VCaP (cell line): ENCODE measurements at regions not wholly inside any gene's neighbourhood (a gene's known extent, or its start where the extent isn't known, plus 50 kb on each side); places are given as distances from the start of the nearest gene placed in this dataset.

Source experiments
- H3K27ac ChIP-seq: fragments of 450-650 bp; 2 replicates; pipeline ENCODE4 v1.5.1; 2017
- TF ChIP-seq, protein P1 (sequence below): fragments of 450-650 bp; conservative IDR thresholded peaks from 2 replicates; pipeline ENCODE4 v1.5.1; 2017; ENCODE audit warnings: mild to moderate bottlenecking, moderate library complexity

DNA sequence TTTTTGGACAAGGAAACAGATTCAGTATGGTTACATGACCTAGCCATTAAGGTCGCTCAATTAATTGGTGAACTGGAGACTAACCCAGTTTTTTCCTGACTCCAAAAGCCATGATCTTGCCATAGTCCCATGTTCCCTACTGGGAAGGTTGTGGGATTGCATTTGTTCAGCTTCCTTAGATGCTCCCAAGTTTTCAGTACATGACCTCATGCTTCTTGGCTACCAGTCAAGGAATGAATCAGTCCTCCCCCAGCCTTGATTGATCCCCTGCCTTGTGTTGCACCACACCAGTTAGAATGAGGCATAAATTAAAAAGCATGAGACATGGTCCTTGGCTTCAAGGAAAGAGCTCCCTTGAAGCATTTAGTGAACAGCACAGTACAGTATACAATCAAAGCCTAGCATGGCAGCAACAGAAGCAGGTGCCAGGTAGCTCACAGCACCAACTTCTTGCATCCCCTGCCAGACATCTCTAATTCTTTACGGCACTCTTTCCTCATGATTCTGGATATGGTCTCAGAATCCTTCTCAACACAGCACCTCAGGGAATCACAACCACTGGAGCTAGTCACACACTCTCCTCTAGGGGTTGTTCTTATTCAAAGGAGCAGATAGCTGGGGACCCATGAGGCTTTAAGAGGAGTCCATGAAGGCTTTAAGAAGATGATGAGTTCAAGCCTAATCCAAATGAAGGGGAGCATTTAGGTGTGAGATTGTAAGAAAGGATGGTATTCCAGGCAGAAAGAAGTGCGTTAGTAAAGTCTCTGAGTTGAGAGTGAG lies 295.5 kb upstream of the CLINT1 start:
- TF ChIP-seq, protein P1, sequence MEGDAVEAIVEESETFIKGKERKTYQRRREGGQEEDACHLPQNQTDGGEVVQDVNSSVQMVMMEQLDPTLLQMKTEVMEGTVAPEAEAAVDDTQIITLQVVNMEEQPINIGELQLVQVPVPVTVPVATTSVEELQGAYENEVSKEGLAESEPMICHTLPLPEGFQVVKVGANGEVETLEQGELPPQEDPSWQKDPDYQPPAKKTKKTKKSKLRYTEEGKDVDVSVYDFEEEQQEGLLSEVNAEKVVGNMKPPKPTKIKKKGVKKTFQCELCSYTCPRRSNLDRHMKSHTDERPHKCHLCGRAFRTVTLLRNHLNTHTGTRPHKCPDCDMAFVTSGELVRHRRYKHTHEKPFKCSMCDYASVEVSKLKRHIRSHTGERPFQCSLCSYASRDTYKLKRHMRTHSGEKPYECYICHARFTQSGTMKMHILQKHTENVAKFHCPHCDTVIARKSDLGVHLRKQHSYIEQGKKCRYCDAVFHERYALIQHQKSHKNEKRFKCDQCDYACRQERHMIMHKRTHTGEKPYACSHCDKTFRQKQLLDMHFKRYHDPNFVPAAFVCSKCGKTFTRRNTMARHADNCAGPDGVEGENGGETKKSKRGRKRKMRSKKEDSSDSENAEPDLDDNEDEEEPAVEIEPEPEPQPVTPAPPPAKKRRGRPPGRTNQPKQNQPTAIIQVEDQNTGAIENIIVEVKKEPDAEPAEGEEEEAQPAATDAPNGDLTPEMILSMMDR, result no peak
- H3K27ac ChIP-seq, result peak overlapping the region; percentile 56

DNA sequence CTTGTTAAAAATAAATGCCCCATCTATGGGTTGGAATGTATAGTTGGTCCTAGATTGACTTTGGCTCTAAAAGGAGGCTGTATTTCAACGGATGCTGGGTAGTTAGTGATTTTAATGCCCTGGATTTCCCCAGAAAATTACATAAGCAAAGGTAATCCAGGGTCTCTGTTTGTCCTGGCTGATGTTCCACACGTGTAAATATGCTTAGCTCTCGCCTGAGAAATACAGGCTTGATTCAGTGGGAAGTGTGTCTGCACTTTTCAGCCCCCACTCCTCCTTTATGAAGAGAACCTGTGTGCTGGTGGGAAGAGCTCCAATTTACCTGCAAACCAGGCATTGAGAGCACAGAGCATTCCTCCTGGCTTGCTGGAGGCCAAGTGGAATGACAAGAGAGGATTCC lies 294.6 kb upstream of the CLINT1 start:
- H3K27ac ChIP-seq, result peak overlapping the region; percentile 56
- TF ChIP-seq, protein P1, result no peak

DNA sequence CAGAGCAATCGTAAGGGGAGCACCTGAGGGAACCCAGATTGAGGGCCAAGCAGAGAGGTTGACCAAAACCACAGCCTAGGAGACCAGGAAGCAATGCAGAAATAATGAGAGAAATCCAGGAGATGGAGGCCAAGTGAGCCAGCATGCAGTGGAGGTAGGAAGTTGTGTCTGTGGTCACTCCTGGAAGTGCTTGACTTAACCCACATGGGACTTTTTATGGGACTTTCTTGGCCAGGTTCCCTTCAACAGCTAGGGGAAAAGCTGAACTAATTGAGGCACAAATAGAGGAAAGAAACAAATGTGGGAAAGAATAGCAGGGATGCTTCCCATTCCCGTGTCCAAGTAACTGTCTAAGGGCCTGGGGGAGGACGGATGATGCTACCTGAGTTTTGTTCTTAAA lies 293.2 kb upstream of the CLINT1 start:
- TF ChIP-seq, protein P1, result no peak
- H3K27ac ChIP-seq, result no peak overlapping the region

DNA sequence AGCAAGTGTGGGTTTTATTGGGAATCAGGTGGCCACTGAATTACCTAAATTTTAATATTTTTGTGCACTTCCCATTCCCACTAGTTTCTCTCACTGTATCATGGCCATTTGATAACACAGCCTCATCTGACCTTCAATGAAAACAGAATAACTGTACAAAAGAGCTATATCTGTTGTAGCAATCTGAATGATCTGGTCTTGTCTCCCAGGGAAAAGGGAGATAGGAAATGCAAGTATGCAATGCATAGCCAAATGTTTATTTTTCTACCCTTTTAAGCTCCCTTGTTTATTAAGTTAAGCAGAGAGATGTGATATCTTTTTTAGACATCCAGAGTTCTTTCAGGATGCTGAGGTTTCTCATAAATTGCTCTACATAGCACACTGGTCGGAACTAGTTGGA lies 288.3 kb upstream of the CLINT1 start:
- 0 out of 2 replicates have a peak overlapping the region, but pooled peaks have one; percentile 16 for H3K27ac ChIP-seq
- TF ChIP-seq, protein P1, result no peak

DNA sequence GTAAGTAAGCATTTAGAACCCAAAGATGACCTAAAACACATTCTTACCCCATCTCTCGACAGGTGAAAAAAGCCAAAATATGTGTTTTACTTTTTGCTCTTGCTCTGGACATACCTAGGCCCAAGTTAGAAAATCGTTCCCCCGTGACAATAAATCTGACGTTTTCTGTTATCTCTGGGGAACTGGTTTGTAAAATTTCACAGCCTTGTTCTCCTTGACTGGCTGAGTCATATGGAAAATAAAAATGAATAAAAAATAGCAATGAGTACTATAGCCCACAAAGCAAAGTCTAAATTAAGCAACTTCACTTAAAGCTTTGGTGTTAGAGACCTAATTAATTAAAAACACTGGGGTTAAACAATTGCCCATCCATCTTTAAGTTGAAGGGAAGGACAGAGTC lies 286.9 kb upstream of the CLINT1 start:
- no peak overlapping the region for H3K27ac ChIP-seq
- TF ChIP-seq, protein P1, result no peak

DNA sequence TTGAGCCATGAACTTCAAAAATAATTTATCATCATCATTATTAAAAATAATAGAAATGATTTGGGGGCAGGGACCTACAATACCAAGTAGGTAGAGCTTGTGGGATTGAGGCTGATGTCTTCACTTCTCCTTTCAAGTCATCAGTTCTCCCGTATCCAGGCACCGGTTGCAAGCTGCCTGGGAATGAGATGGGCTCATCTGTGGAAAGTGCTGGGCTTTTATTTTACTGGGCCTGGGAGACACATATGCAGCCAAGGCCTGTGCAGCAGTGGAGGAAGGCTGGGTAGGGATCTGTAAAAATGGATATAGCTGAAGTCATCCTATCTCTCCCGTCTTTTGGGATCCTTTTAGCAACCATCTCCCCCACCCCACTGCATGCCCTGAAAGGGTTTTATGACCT lies 284.1 kb upstream of the CLINT1 start:
- TF ChIP-seq, protein P1, result no peak

DNA sequence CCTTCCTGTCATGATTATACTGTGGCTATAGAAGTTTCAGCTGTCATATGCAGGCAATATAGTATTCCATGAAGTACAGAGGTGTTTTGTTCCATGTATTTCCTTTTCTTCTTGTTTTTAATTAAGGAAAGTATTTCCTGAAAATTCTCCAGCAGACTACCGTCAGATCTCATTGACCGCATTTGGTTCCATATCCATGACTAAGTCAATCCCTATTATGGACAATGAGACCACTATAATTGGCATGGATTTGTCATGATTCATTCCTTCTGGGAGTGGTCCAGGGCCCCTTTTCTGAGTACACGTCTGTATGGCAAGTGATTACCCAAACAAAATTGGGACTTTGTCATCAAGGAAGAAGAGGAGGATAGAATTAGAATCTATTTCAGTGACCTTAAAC lies 283.2 kb upstream of the CLINT1 start:
- no peak overlapping the region for H3K27ac ChIP-seq
- TF ChIP-seq, protein P1, result no peak

More for the DNA sequence above, 284.1 kb upstream of the CLINT1 start:
- H3K27ac ChIP-seq, result no peak overlapping the region
